ENCODE measurements at regions not wholly inside any gene's neighbourhood (a gene's known extent, or its start where the extent isn't known, plus 50 kb on each side); places are given as distances from the start of the nearest gene placed in this dataset.

GRCh38 chr18:53749766-53750165 is 474.7 kb downstream of the MBD2 start:
- TF ChIP-seq EZH2 (IDR thresholded peaks at IDR 0.05) (no peak), POLR2AphosphoS5 (IDR thresholded peaks at IDR 0.05; ENCODE audit: borderline replicate concordance, low read depth, low read length) (no peak), FOXP2 (optimal IDR thresholded peaks at IDR 0.05; ENCODE audit: control extremely low read depth, extremely low read length, insufficient read depth) (no peak)
